ENCODE measurements at regions not wholly inside any gene's neighbourhood (a gene's known extent, or its start where the extent isn't known, plus 50 kb on each side); places are given as distances from the start of the nearest gene placed in this dataset.

- Histone ChIP-seq H3K4me3 (no peak overlapping the region), H3K9me3 (no peaks in the 10 kb centered on the region), H3K36me3 (ENCODE audit: insufficient read depth in 1 of 2, low read depth in 1 of 2) (no peaks in the 10 kb centered on the region), H3K4me1 (peaks cover under 1% of the 10 kb centered on the region), H3K27ac (no peak overlapping the region), H3K27me3 (ENCODE audit: insufficient read depth in 3 of 3, low read length in 2 of 3) (no peaks in the 10 kb centered on the region)
- no peak for TF ChIP-seq CTCF (IDR thresholded peaks at IDR 0.05)
- DNase-seq (no peak), ATAC-seq (no peak)
- intact Hi-C loops (cut with DNase I): no loop called here
- 94 to 95% (median 94%) methylated on average over 4 of the region's 4 CpGs for WGBS, 3 donors
Measured at GRCh38 chr10:29751684-29752083, 116.9 kb upstream of the SVIL start.

- TF ChIP-seq CTCF (IDR thresholded peaks at IDR 0.05): no peak
- WGBS, 3 donors: 95 to 97% (median 96%) methylated on average over 2 of the region's 2 CpGs
- no peak for DNase-seq
- no peak overlapping the region for H3K4me3 ChIP-seq
- no peaks in the 10 kb centered on the region for H3K36me3 ChIP-seq (ENCODE audit: insufficient read depth in 1 of 2, low read depth in 1 of 2)
- no peaks in the 10 kb centered on the region for H3K27me3 ChIP-seq (ENCODE audit: insufficient read depth in 3 of 3, low read length in 2 of 3)
- peaks cover 4% of the 10 kb centered on the region for H3K4me1 ChIP-seq
- ATAC-seq: no peak
- H3K27ac ChIP-seq: no peak overlapping the region
- intact Hi-C loops (cut with DNase I): no loop called here
- H3K9me3 ChIP-seq: no peaks in the 10 kb centered on the region
Measured at GRCh38 chr10:29751240-29751639, 116.5 kb upstream of the SVIL start.

- no peak overlapping the region for H3K4me3 ChIP-seq
- H3K27me3 ChIP-seq (ENCODE audit: insufficient read depth in 3 of 3, low read length in 2 of 3): no peaks in the 10 kb centered on the region
- no peaks in the 10 kb centered on the region for H3K36me3 ChIP-seq (ENCODE audit: insufficient read depth in 1 of 2, low read depth in 1 of 2)
- TF ChIP-seq CTCF (IDR thresholded peaks at IDR 0.05): no peak
- H3K27ac ChIP-seq: no peak overlapping the region
- 89 to 94% (median 92%) methylated on average over 3 of the region's 3 CpGs for WGBS, 3 donors
- no peak for ATAC-seq
- H3K9me3 ChIP-seq: no peaks in the 10 kb centered on the region
- peaks cover 7% of the 10 kb centered on the region for H3K4me1 ChIP-seq
- no peak for DNase-seq
- intact Hi-C loops (cut with DNase I): no loop called here
Measured at GRCh38 chr10:29749150-29749549, 114.4 kb upstream of the SVIL start.

GRCh38 chr10:29748109-29748650 is 113.4 kb upstream of the SVIL start:
- 68 to 88% (median 80%) methylated on average over 3 of the region's 3 CpGs for WGBS, 3 donors
- H3K27me3 ChIP-seq (ENCODE audit: insufficient read depth in 3 of 3, low read length in 2 of 3): no peaks in the 10 kb centered on the region
- peaks cover 7% of the 10 kb centered on the region for H3K4me1 ChIP-seq
- H3K27ac ChIP-seq: no peak overlapping the region
- ATAC-seq (no peak), DNase-seq (no peak)
- TF ChIP-seq CTCF (IDR thresholded peaks at IDR 0.05): no peak
- intact Hi-C loops (cut with DNase I): no loop called here
- H3K4me3 ChIP-seq: no peak overlapping the region
- no peaks in the 10 kb centered on the region for H3K9me3 ChIP-seq
- H3K36me3 ChIP-seq (ENCODE audit: insufficient read depth in 1 of 2, low read depth in 1 of 2): no peaks in the 10 kb centered on the region
